ENCODE measurements at regions not wholly inside any gene's neighbourhood (a gene's known extent, or its start where the extent isn't known, plus 50 kb on each side); places are given as distances from the start of the nearest gene placed in this dataset.

- DNase-seq (ENCODE audit: low read depth, low spot score) (no peak), ATAC-seq (no peak)
- CTCF ChIA-PET, result no interaction called here
- POLR2A ChIA-PET, result no interaction called here
- peaks cover 8% of the 10 kb centered on the region; the same call in 1 of the 2 replicates for H3K9me3 ChIP-seq (ENCODE audit: control insufficient read depth, insufficient read depth, low read depth, low read length)
- H3K27ac ChIP-seq (ENCODE audit: low read length), result no peak overlapping the region
- BruUV-seq (replicated peaks), result no TSS peak
- no peaks in the 10 kb centered on the region for H3K36me3 ChIP-seq (ENCODE audit: control insufficient read depth, insufficient read depth, low read length)
- no peaks in the 10 kb centered on the region for H3K27me3 ChIP-seq (ENCODE audit: control insufficient read depth, insufficient read depth, low read length)
- TF ChIP-seq SIN3A (IDR thresholded peaks at IDR 0.05; ENCODE audit: borderline replicate concordance, insufficient read depth, low read depth, low read length), result no peak
- TF ChIP-seq REST (IDR thresholded peaks at IDR 0.05; ENCODE audit: insufficient read depth in 1 of 2, low read depth in 2 of 2, low read length in 1 of 2), result no peak
- TF ChIP-seq POLR2AphosphoS5 (IDR thresholded peaks at IDR 0.05; ENCODE audit: low read depth, low read length), result no peak
- no peak for TF ChIP-seq TCF7L2 (IDR thresholded peaks at IDR 0.05; ENCODE audit: low read depth, low read length)
- TF ChIP-seq, protein P1, sequence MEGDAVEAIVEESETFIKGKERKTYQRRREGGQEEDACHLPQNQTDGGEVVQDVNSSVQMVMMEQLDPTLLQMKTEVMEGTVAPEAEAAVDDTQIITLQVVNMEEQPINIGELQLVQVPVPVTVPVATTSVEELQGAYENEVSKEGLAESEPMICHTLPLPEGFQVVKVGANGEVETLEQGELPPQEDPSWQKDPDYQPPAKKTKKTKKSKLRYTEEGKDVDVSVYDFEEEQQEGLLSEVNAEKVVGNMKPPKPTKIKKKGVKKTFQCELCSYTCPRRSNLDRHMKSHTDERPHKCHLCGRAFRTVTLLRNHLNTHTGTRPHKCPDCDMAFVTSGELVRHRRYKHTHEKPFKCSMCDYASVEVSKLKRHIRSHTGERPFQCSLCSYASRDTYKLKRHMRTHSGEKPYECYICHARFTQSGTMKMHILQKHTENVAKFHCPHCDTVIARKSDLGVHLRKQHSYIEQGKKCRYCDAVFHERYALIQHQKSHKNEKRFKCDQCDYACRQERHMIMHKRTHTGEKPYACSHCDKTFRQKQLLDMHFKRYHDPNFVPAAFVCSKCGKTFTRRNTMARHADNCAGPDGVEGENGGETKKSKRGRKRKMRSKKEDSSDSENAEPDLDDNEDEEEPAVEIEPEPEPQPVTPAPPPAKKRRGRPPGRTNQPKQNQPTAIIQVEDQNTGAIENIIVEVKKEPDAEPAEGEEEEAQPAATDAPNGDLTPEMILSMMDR (IDR thresholded peaks at IDR 0.05), result no peak
- in situ Hi-C loops (cut with HindIII; ENCODE audit: low pct_unique_long_range_greater_than_20kb, low sequenced_read_pairs), result no loop called here
- intact Hi-C loops (cut with micrococcal nuclease; ENCODE audit: unreplicated experiment), result no loop called here
- H3K4me1 ChIP-seq (ENCODE audit: control insufficient read depth, insufficient read depth, low read length), result no peaks in the 10 kb centered on the region
- H3K4me3 ChIP-seq (ENCODE audit: low read depth in 2 of 2, low read length in 2 of 2), result no peak overlapping the region
Measured at GRCh38 chr12:67103521-67103920, 165.6 kb upstream of the CAND1 start.

GRCh38 chr12:67107235-67107634 lies 161.9 kb upstream of the CAND1 start:
- H3K4me1 ChIP-seq (ENCODE audit: control insufficient read depth, insufficient read depth, low read length), result no peaks in the 10 kb centered on the region
- DNase-seq (ENCODE audit: low read depth, low spot score), result no peak
- no peaks in the 10 kb centered on the region for H3K27me3 ChIP-seq (ENCODE audit: control insufficient read depth, insufficient read depth, low read length)
- H3K36me3 ChIP-seq (ENCODE audit: control insufficient read depth, insufficient read depth, low read length), result no peaks in the 10 kb centered on the region
- ChIA-PET POLR2A (no interaction called here), CTCF (interaction anchor here (0.6 kb wide), 1 partner anchor 24 kb away, joined by 5 read pairs; no protein-coding TSS in a partner anchor)
- H3K4me3 ChIP-seq (ENCODE audit: low read depth in 2 of 2, low read length in 2 of 2), result no peak overlapping the region
- TF ChIP-seq SIN3A (IDR thresholded peaks at IDR 0.05; ENCODE audit: borderline replicate concordance, insufficient read depth, low read depth, low read length) (no peak), REST (IDR thresholded peaks at IDR 0.05; ENCODE audit: insufficient read depth in 1 of 2, low read depth in 2 of 2, low read length in 1 of 2) (no peak), POLR2AphosphoS5 (IDR thresholded peaks at IDR 0.05; ENCODE audit: low read depth, low read length) (no peak), TCF7L2 (IDR thresholded peaks at IDR 0.05; ENCODE audit: low read depth, low read length) (no peak)
- TF ChIP-seq, protein P1 (IDR thresholded peaks at IDR 0.05), result no peak
- H3K9me3 ChIP-seq (ENCODE audit: control insufficient read depth, insufficient read depth, low read depth, low read length), result peaks cover 8% of the 10 kb centered on the region; the same call in 1 of the 2 replicates
- H3K27ac ChIP-seq (ENCODE audit: low read length), result no peak overlapping the region
- in situ Hi-C loops (cut with HindIII; ENCODE audit: low pct_unique_long_range_greater_than_20kb, low sequenced_read_pairs) (no loop called here), intact Hi-C loops (cut with micrococcal nuclease; ENCODE audit: unreplicated experiment) (no loop called here)
- no TSS peak for BruUV-seq (replicated peaks)
- ATAC-seq, result no peak

Measured in Panc1 (cell line).